Adrenal gland (tissue), 9 donors: ENCODE measurements at regions not wholly inside any gene's neighbourhood (a gene's known extent, or its start where the extent isn't known, plus 50 kb on each side); places are given as distances from the start of the nearest gene placed in this dataset.

Experiments
- DNase-seq, 7 donors: peaks; one replicate each; pipeline ENCODE4 v3.0.0-alpha.2; 2019 to 2020
- H3K27ac ChIP-seq, 5 donors: fragments of 200-600 bp; sonication (generic) in 4 of 5; 1 replicate in 3 of 5; 2 replicates in 2 of 5; pipeline versions ENCODE4 v1.5.1 to v1.8.0; 2016 to 2020; ENCODE audit warnings: mild to moderate bottlenecking in 1 of 5
- H3K27me3 ChIP-seq: fragments of 200-600 bp; 2 replicates; pipeline ENCODE4 v1.8.0; 2021
- H3K36me3 ChIP-seq, 2 donors: fragments of 200-600 bp; replicated peaks in 1 of 2; 1 replicate in 1 of 2; 2 replicates in 1 of 2; pipeline versions ENCODE4 v1.5.1 to v1.8.0; 2018 to 2022
- H3K4me1 ChIP-seq, 2 donors: fragments of 200-600 bp; replicated peaks in 1 of 2; 1 replicate in 1 of 2; 2 replicates in 1 of 2; pipeline versions ENCODE4 v1.5.1 to v1.8.0; 2018 to 2021
- H3K4me3 ChIP-seq, 4 donors: fragments of 200-600 bp; sonication (generic) in 3 of 4; one replicate each; pipeline ENCODE4 v1.5.1; 2016 to 2018
- H3K9me3 ChIP-seq, 3 donors: fragments of 200-600 bp; sonication (generic) in 1 of 3; replicated peaks in 1 of 3; 1 replicate in 2 of 3; 2 replicates in 1 of 3; pipeline versions ENCODE4 v1.5.1 to v1.8.0; 2016 to 2021
- CTCF ChIP-seq, 6 experiments: fragments of 450-650 bp in 4 of 6; fragments of 200-600 bp in 2 of 6; sonication (generic) in 1 of 6; IDR thresholded peaks; 1 replicate in 5 of 6; 2 replicates in 1 of 6; pipeline versions ENCODE4 v1.5.1 to v1.8.0; 2016 to 2021; ENCODE audit warnings: antibody characterized with exemption in 6 of 6, mild to moderate bottlenecking in 2 of 6, moderate library complexity in 1 of 6
- POLR2A ChIP-seq, 2 donors: fragments of 450-650 bp; IDR thresholded peaks; one replicate each; pipeline ENCODE4 v1.6.1; 2017; ENCODE audit warnings: antibody characterized with exemption in 2 of 2, mild to moderate bottlenecking in 2 of 2, moderate library complexity in 1 of 2
- WGBS, 4 donors: extraction: QIAGEN DNeasy Blood & Tissue Kit in 2 of 4; methylation state at CpG; one replicate each; pipeline versions ENCODE4 v1.1.5 to v1.1.7; 2013 to 2017; 5-methylcytosine and 5-hydroxymethylcytosine counted together
- intact Hi-C, 2 donors: fragments of 100-400 bp; cut with DNase I; formaldehyde crosslinking; loops; one replicate each; pipeline versions ENCODE4 v1.14.1 to v1.15.0; 2022 to 2023
- donor health status: healthy with polysubstance abuse.
- donor health status: Bipolar disorder and iron deficiency.
- donor health status: DM: yes; HTN: yes; CAD: no.
- donor health status: DM: no; HTN: no; CAD: no.
- donor health status: DM: no; HTN: no; CAD: no.

GRCh38 chr12:23349564-23349963 lies 599.9 kb downstream of the SOX5 start:
- Histone ChIP-seq H3K27ac (no peak overlapping the region), H3K4me1 (no peaks in the 10 kb centered on the region), H3K27me3 (no peaks in the 10 kb centered on the region), H3K4me3 (no peak overlapping the region), H3K9me3 (no peaks in the 10 kb centered on the region), H3K36me3 (no peaks in the 10 kb centered on the region)
- intact Hi-C loops, result no loop called here
- WGBS, 4 donors, result 43 to 60% (median 52%) methylated on average over 3 of the region's 3 CpGs
- no peak for DNase-seq
- TF ChIP-seq CTCF (IDR thresholded peaks at IDR 0.05), result no peak
- no peak for TF ChIP-seq POLR2A (IDR thresholded peaks at IDR 0.05)

- WGBS, 4 donors, result 48 to 76% (median 64%) methylated on average over 2 of the region's 2 CpGs
- TF ChIP-seq CTCF (IDR thresholded peaks at IDR 0.05) (no peak), POLR2A (IDR thresholded peaks at IDR 0.05) (no peak)
- no peak overlapping the region for H3K4me3 ChIP-seq
- no peaks in the 10 kb centered on the region for H3K9me3 ChIP-seq
- DNase-seq, result no peak
- no peak overlapping the region for H3K27ac ChIP-seq
- no peaks in the 10 kb centered on the region for H3K4me1 ChIP-seq
- H3K36me3 ChIP-seq, result no peaks in the 10 kb centered on the region
- H3K27me3 ChIP-seq, result no peaks in the 10 kb centered on the region
- intact Hi-C loops, result no loop called here
Observed at GRCh38 chr12:23350808-23351207, 598.7 kb downstream of the SOX5 start.

- DNase-seq, result no peak
- Histone ChIP-seq H3K27ac (no peak overlapping the region), H3K9me3 (no peaks in the 10 kb centered on the region), H3K4me3 (no peak overlapping the region), H3K36me3 (no peaks in the 10 kb centered on the region), H3K4me1 (no peaks in the 10 kb centered on the region), H3K27me3 (no peaks in the 10 kb centered on the region)
- intact Hi-C loops, result no loop called here
- TF ChIP-seq CTCF (IDR thresholded peaks at IDR 0.05) (no peak), POLR2A (IDR thresholded peaks at IDR 0.05) (no peak)
- WGBS, 4 donors, result 80 to 88% (median 82%) methylated on average over 2 of the region's 2 CpGs
Observed at GRCh38 chr12:23352670-23353069, 596.8 kb downstream of the SOX5 start.

- Histone ChIP-seq H3K36me3 (no peaks in the 10 kb centered on the region), H3K4me3 (no peak overlapping the region), H3K27ac (no peak overlapping the region), H3K27me3 (no peaks in the 10 kb centered on the region), H3K4me1 (no peaks in the 10 kb centered on the region), H3K9me3 (no peaks in the 10 kb centered on the region)
- TF ChIP-seq POLR2A (IDR thresholded peaks at IDR 0.05) (no peak), CTCF (IDR thresholded peaks at IDR 0.05) (no peak)
- DNase-seq, result no peak
- intact Hi-C loops, result no loop called here
- WGBS, 4 donors, result 22 to 47% (median 34%) methylated on average over 1 of the region's 1 CpG
Observed at GRCh38 chr12:23354800-23355199, 594.7 kb downstream of the SOX5 start.
